ENCODE measurements at regions not wholly inside any gene's neighbourhood (a gene's known extent, or its start where the extent isn't known, plus 50 kb on each side); places are given as distances from the start of the nearest gene placed in this dataset.

GRCh38 chr18:52046842-52047241, 293.2 kb upstream of the DCC start:
- Histone ChIP-seq H3K79me2 (ENCODE audit: insufficient read depth, low read length) (no peaks in the 10 kb centered on the region), H3K36me3 (ENCODE audit: control insufficient read depth in 1 of 2, insufficient read depth in 2 of 2, low read length in 2 of 2) (no peaks in the 10 kb centered on the region), H3K4me3 (replicated peaks in 1 of 2; ENCODE audit: low read depth in 1 of 2, low read length in 2 of 2) (no peak overlapping the region), H3K27ac (ENCODE audit: low read depth, low read length) (no peak overlapping the region), H3K9me2 (ENCODE audit: insufficient read depth) (no peaks in the 10 kb centered on the region), H4K20me1 (ENCODE audit: insufficient read depth) (no peaks in the 10 kb centered on the region), H2AFZ (ENCODE audit: low read depth, low read length, poor library complexity, severe bottlenecking) (no peak overlapping the region), H3K4me2 (ENCODE audit: low read length) (no peak overlapping the region), H3K4me1 (ENCODE audit: control insufficient read depth in 1 of 2, insufficient read depth in 2 of 2, low read length in 2 of 2) (no peaks in the 10 kb centered on the region), H3K9me3 (ENCODE audit: control insufficient read depth in 1 of 2, insufficient read depth in 1 of 2, low read depth in 1 of 2, low read length in 2 of 2) (peaks cover 8 to 16% of the 10 kb centered on the region in 2 experiments; a peak in 2 of 4 replicates), H3K9ac (ENCODE audit: low read length) (no peak overlapping the region), H3K27me3 (ENCODE audit: insufficient read depth, low read length) (no peaks in the 10 kb centered on the region)
- DNase-seq (ENCODE audit: low read depth, low spot score) (no peak), ATAC-seq (no peak)
- TF ChIP-seq ZFX (IDR thresholded peaks at IDR 0.05) (no peak), RAD21 (IDR thresholded peaks at IDR 0.05; ENCODE audit: low read depth) (no peak), POLR2AphosphoS5 (IDR thresholded peaks at IDR 0.05; ENCODE audit: low read depth, low read length) (no peak), FOSL1 (IDR thresholded peaks at IDR 0.05; ENCODE audit: low read depth) (no peak), CTCF (IDR thresholded peaks at IDR 0.05 in 2 of 3, conservative IDR thresholded peaks at IDR 0.05 in 1 of 3; ENCODE audit: borderline replicate concordance in 1 of 3, insufficient read depth in 1 of 3, low read depth in 2 of 3, low read length in 2 of 3) (no peak), EGR1 (IDR thresholded peaks at IDR 0.05; ENCODE audit: low read depth) (no peak), JUND (IDR thresholded peaks at IDR 0.05) (no peak), ELF1 (IDR thresholded peaks at IDR 0.05; ENCODE audit: borderline replicate concordance, low read depth) (no peak), CEBPB (IDR thresholded peaks at IDR 0.05; ENCODE audit: low read depth) (no peak), EZH2phosphoT487 (IDR thresholded peaks at IDR 0.05; ENCODE audit: borderline replicate concordance) (no peak), EZH2 (IDR thresholded peaks at IDR 0.05) (no peak), SIN3A (IDR thresholded peaks at IDR 0.05; ENCODE audit: low read depth) (no peak), POLR2A (IDR thresholded peaks at IDR 0.05; ENCODE audit: borderline replicate concordance, extremely low read depth, insufficient read depth, insufficient read length) (no peak), SRF (IDR thresholded peaks at IDR 0.05; ENCODE audit: low read depth) (no peak), MAX (IDR thresholded peaks at IDR 0.05) (no peak), SP1 (IDR thresholded peaks at IDR 0.05; ENCODE audit: low read depth) (no peak), ATF3 (IDR thresholded peaks at IDR 0.05) (no peak), REST (IDR thresholded peaks at IDR 0.05; ENCODE audit: low read depth) (no peak), TCF7L2 (IDR thresholded peaks at IDR 0.05; ENCODE audit: borderline replicate concordance, extremely low read depth, insufficient read depth, insufficient read length) (no peak)
- no TSS peak for BruUV-seq (replicated peaks)
- ChIA-PET CTCF (no interaction called here), POLR2A (no interaction called here), RAD21 (ENCODE audit: low non-redundant PET in 1 of 2, low total read pairs in 2 of 2, uncharacterized antibody in 2 of 2, unreplicated experiment in 2 of 2) (no interaction called here)
- intact Hi-C loops (cut with micrococcal nuclease): no loop called here

Data from HCT116 (cell line).